ENCODE measurements at regions not wholly inside any gene's neighbourhood (a gene's known extent, or its start where the extent isn't known, plus 50 kb on each side); places are given as distances from the start of the nearest gene placed in this dataset.

DNA sequence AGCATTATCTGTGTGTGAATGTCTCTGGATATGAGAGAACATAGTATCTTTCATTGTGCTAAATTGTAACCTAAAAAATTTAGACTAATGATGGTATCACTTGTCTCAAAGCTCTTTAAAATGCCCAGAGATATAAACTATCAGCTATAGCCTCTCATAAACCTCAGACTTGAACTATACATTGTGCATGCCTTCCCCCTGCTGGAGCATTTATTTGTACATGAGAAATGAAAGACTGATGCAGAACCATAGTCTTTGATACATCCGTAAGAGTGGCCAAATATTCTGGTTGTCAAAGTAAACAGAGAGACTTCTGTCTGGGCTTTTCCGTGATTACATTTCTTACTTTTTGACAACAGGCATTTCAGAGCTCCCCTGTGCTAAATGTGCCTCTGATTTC is 71.9 kb upstream of the CCDC68 start:
- H3K4me1 ChIP-seq (ENCODE audit: control insufficient read depth in 1 of 2, insufficient read depth in 2 of 2, low read length in 2 of 2): no peaks in the 10 kb centered on the region
- ChIA-PET CTCF (no interaction called here), POLR2A (no interaction called here), RAD21 (ENCODE audit: low non-redundant PET in 1 of 2, low total read pairs in 2 of 2, uncharacterized antibody in 2 of 2, unreplicated experiment in 2 of 2) (no interaction called here)
- no peaks in the 10 kb centered on the region for H3K9me2 ChIP-seq (ENCODE audit: insufficient read depth)
- H3K4me2 ChIP-seq (ENCODE audit: low read length): no peak overlapping the region
- 0 out of 2 replicates have a peak, but pooled peaks cover 9% of the 10 kb centered on the region for H3K27me3 ChIP-seq (ENCODE audit: insufficient read depth, low read length)
- no peaks in the 10 kb centered on the region for H3K79me2 ChIP-seq (ENCODE audit: insufficient read depth, low read length)
- no peak for TF ChIP-seq EGR1 (IDR thresholded peaks at IDR 0.05; ENCODE audit: low read depth)
- DNase-seq (ENCODE audit: low read depth, low spot score) (no peak), ATAC-seq (no peak)
- H3K9me3 ChIP-seq (ENCODE audit: control insufficient read depth in 1 of 2, insufficient read depth in 1 of 2, low read depth in 1 of 2, low read length in 2 of 2): no peaks in the 10 kb centered on the region
- no peak overlapping the region for H3K4me3 ChIP-seq (replicated peaks in 1 of 2; ENCODE audit: low read depth in 1 of 2, low read length in 2 of 2)
- H3K36me3 ChIP-seq (ENCODE audit: control insufficient read depth in 1 of 2, insufficient read depth in 2 of 2, low read length in 2 of 2): no peaks in the 10 kb centered on the region
- H4K20me1 ChIP-seq (ENCODE audit: insufficient read depth): no peaks in the 10 kb centered on the region
- intact Hi-C loops (cut with micrococcal nuclease): no loop called here
- BruUV-seq (replicated peaks): no TSS peak
- H3K27ac ChIP-seq (ENCODE audit: low read depth, low read length): no peak overlapping the region
- H3K9ac ChIP-seq (ENCODE audit: low read length): no peak overlapping the region
- H2AFZ ChIP-seq (ENCODE audit: low read depth, low read length, poor library complexity, severe bottlenecking): no peak overlapping the region

DNA sequence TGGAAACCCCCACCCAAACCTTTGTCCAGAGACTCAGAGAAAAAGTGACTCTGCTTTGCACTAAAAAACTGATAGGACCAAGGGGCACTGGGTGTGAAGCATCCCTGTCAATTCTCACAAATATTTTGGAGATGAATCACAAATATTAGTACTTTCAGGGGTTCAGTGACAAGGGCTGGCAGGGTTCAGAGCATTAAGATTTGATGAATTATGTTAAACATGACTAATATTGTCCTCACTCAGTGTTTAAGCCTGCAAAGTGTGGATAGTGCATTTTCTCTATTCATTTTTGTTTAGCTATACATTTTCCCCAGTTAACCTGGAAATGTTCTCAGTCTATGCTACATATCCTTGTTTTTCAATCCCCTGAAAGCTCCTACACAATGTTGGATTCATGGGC is 65.3 kb upstream of the CCDC68 start:
- no TSS peak for BruUV-seq (replicated peaks)
- DNase-seq (ENCODE audit: low read depth, low spot score) (no peak), ATAC-seq (no peak)
- RAD21 ChIA-PET (ENCODE audit: low non-redundant PET in 1 of 2, low total read pairs in 2 of 2, uncharacterized antibody in 2 of 2, unreplicated experiment in 2 of 2): no interaction called here
- no peaks in the 10 kb centered on the region for H3K36me3 ChIP-seq (ENCODE audit: control insufficient read depth in 1 of 2, insufficient read depth in 2 of 2, low read length in 2 of 2)
- no peaks in the 10 kb centered on the region for H3K9me2 ChIP-seq (ENCODE audit: insufficient read depth)
- POLR2A ChIA-PET: no interaction called here
- no peak overlapping the region for H2AFZ ChIP-seq (ENCODE audit: low read depth, low read length, poor library complexity, severe bottlenecking)
- H3K27me3 ChIP-seq (ENCODE audit: insufficient read depth, low read length): no peaks in the 10 kb centered on the region
- H3K27ac ChIP-seq (ENCODE audit: low read depth, low read length): no peak overlapping the region
- no peaks in the 10 kb centered on the region for H3K4me1 ChIP-seq (ENCODE audit: control insufficient read depth in 1 of 2, insufficient read depth in 2 of 2, low read length in 2 of 2)
- no peak overlapping the region for H3K4me2 ChIP-seq (ENCODE audit: low read length)
- H4K20me1 ChIP-seq (ENCODE audit: insufficient read depth): no peaks in the 10 kb centered on the region
- H3K9ac ChIP-seq (ENCODE audit: low read length): no peak overlapping the region
- H3K4me3 ChIP-seq (replicated peaks in 1 of 2; ENCODE audit: low read depth in 1 of 2, low read length in 2 of 2): no peak overlapping the region
- intact Hi-C loops (cut with micrococcal nuclease): no loop called here
- H3K9me3 ChIP-seq (ENCODE audit: control insufficient read depth in 1 of 2, insufficient read depth in 1 of 2, low read depth in 1 of 2, low read length in 2 of 2): no peaks in the 10 kb centered on the region
- CTCF ChIA-PET: no interaction called here
- no peaks in the 10 kb centered on the region for H3K79me2 ChIP-seq (ENCODE audit: insufficient read depth, low read length)
- TF ChIP-seq YY1 (IDR thresholded peaks at IDR 0.05; ENCODE audit: extremely low read depth, insufficient replicate concordance, low read depth, low read length) (no peak), CTCF (IDR thresholded peaks at IDR 0.05 in 2 of 3, conservative IDR thresholded peaks at IDR 0.05 in 1 of 3; ENCODE audit: borderline replicate concordance in 1 of 3, insufficient read depth in 1 of 3, low read depth in 2 of 3, low read length in 2 of 3) (no peak), RAD21 (IDR thresholded peaks at IDR 0.05; ENCODE audit: low read depth) (no peak), JUND (IDR thresholded peaks at IDR 0.05) (no peak), EGR1 (IDR thresholded peaks at IDR 0.05; ENCODE audit: low read depth) (no peak), ELF1 (IDR thresholded peaks at IDR 0.05; ENCODE audit: borderline replicate concordance, low read depth) (no peak), ZNF274 (IDR thresholded peaks at IDR 0.05; ENCODE audit: low read depth, low read length) (no peak), FOSL1 (IDR thresholded peaks at IDR 0.05; ENCODE audit: low read depth) (no peak), SRF (IDR thresholded peaks at IDR 0.05; ENCODE audit: low read depth) (no peak), SIN3A (IDR thresholded peaks at IDR 0.05; ENCODE audit: low read depth) (no peak), POLR2AphosphoS5 (IDR thresholded peaks at IDR 0.05; ENCODE audit: low read depth, low read length) (no peak), ZBTB33 (IDR thresholded peaks at IDR 0.05; ENCODE audit: extremely low read depth, insufficient replicate concordance, low read length) (no peak), ATF3 (IDR thresholded peaks at IDR 0.05) (no peak)
- TF ChIP-seq, protein P1, sequence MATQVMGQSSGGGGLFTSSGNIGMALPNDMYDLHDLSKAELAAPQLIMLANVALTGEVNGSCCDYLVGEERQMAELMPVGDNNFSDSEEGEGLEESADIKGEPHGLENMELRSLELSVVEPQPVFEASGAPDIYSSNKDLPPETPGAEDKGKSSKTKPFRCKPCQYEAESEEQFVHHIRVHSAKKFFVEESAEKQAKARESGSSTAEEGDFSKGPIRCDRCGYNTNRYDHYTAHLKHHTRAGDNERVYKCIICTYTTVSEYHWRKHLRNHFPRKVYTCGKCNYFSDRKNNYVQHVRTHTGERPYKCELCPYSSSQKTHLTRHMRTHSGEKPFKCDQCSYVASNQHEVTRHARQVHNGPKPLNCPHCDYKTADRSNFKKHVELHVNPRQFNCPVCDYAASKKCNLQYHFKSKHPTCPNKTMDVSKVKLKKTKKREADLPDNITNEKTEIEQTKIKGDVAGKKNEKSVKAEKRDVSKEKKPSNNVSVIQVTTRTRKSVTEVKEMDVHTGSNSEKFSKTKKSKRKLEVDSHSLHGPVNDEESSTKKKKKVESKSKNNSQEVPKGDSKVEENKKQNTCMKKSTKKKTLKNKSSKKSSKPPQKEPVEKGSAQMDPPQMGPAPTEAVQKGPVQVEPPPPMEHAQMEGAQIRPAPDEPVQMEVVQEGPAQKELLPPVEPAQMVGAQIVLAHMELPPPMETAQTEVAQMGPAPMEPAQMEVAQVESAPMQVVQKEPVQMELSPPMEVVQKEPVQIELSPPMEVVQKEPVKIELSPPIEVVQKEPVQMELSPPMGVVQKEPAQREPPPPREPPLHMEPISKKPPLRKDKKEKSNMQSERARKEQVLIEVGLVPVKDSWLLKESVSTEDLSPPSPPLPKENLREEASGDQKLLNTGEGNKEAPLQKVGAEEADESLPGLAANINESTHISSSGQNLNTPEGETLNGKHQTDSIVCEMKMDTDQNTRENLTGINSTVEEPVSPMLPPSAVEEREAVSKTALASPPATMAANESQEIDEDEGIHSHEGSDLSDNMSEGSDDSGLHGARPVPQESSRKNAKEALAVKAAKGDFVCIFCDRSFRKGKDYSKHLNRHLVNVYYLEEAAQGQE (IDR thresholded peaks at IDR 0.05; ENCODE audit: low read depth): no peak

All from HCT116 (cell line).